Stimulated activated CD8-positive, alpha-beta memory T cell treated with anti-CD3 and anti-CD28 coated beads, Interleukin-7, amount 100 ng/mL, for 4 hours (primary cell): ENCODE measurements at regions not wholly inside any gene's neighbourhood (a gene's known extent, or its start where the extent isn't known, plus 50 kb on each side); places are given as distances from the start of the nearest gene placed in this dataset.

Experiments used
- DNase-seq, 2 donors: peaks; one replicate each; pipeline ENCODE4 v3.0.0-alpha.2; 2020; ENCODE audit warnings: low read depth in 2 of 2

DNA sequence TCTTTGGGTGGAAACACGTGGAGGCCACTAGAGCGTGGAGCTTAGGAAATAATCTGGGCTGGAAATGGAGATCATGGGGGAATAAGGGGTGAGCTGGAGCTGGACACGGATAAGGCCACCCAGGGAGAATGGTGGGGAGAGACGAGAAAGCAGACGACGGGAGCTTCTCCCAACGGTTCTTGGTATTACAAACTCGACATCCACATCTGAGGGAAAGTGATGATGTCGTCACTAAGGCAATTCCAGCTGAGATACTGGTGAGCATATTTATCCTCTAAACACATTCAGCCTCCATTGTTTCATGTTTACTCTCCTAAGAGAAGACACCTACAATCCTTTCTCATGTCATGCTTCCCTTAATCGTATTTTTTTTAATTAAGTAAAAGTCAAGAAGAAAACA is 50.2 kb upstream of the SNX9 start:
- no peak for DNase-seq
